ENCODE measurements at regions not wholly inside any gene's neighbourhood (a gene's known extent, or its start where the extent isn't known, plus 50 kb on each side); places are given as distances from the start of the nearest gene placed in this dataset.

DNA sequence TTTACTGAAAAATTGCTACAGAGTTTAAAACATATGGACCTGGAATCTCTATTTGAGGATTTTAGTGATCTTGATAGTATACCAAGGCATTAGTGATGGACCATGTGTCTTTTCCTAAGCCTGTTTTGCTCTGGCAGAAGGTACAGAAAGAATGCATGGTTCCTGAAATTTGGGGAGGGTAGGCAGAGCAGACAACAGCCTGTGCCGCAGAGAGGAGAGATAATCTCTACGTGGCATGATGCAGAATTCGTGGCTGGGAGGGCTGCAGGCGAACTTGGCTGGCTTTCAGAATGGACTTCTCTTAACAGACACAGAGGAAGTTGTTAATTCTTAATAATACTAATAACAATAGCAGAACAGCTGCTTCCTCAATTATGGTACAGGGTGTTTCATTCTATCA lies 137.5 kb upstream of the FOXB1 start:
- DNase-seq: no peak
- Histone ChIP-seq H3K4me1 (ENCODE audit: insufficient read depth, low read length) (peaks cover 4% of the 10 kb centered on the region; the same call in 1 of the 2 replicates), H4K5ac (ENCODE audit: insufficient read length, low read depth, low read length) (no peak overlapping the region), H2AFZ (ENCODE audit: low read length) (no peak overlapping the region), H3K4ac (ENCODE audit: low read depth, low read length) (no peak overlapping the region), H3K79me2 (ENCODE audit: insufficient read depth, low read length) (no peaks in the 10 kb centered on the region), H3K27me3 (ENCODE audit: insufficient read depth, low read length) (no peaks in the 10 kb centered on the region), H3K18ac (ENCODE audit: insufficient read length, low read depth, low read length) (no peak overlapping the region), H3K4me2 (ENCODE audit: insufficient read depth, insufficient read length, low read length) (no peak overlapping the region), H2AK5ac (ENCODE audit: insufficient read length, low read length) (no peak overlapping the region), H3K9me3 (ENCODE audit: control insufficient read depth, low read depth, low read length) (no peaks in the 10 kb centered on the region), H3T11ph (ENCODE audit: low read length) (no peak overlapping the region), H3K23ac (ENCODE audit: insufficient read length, low read depth, low read length) (no peak overlapping the region), H3K56ac (ENCODE audit: insufficient read length, low read depth, low read length) (no peak overlapping the region), H3K79me1 (ENCODE audit: insufficient read depth, low read depth, low read length, poor library complexity, severe bottlenecking) (no peaks in the 10 kb centered on the region), H4K20me1 (ENCODE audit: control insufficient read depth, insufficient read depth, insufficient read length) (no peaks in the 10 kb centered on the region), H4K91ac (ENCODE audit: insufficient read length, low read depth, low read length) (no peak overlapping the region), H3K9ac (ENCODE audit: extremely low read depth, insufficient read length, low read length) (no peak overlapping the region), H3K14ac (ENCODE audit: insufficient read depth, low read length) (no peak overlapping the region), H3K27ac (ENCODE audit: insufficient read length, low read depth, low read length) (no peak overlapping the region), H2BK5ac (ENCODE audit: insufficient read length, low read length) (no peak overlapping the region), H2BK15ac (ENCODE audit: low read depth, low read length) (no peak overlapping the region), H4K8ac (replicated peaks; ENCODE audit: insufficient read length, low read depth, low read length) (no peak overlapping the region), H3K23me2 (ENCODE audit: insufficient read length, low read depth, low read length, poor library complexity, severe bottlenecking) (no peaks in the 10 kb centered on the region), H2BK120ac (ENCODE audit: low read depth, low read length, poor library complexity, severe bottlenecking) (no peak overlapping the region), H2BK12ac (ENCODE audit: insufficient read length, low read depth, low read length) (no peak overlapping the region), H2BK20ac (ENCODE audit: low read depth, low read length, poor library complexity, severe bottlenecking) (no peak overlapping the region)
- H3K27ac Mint-ChIP-seq: no peak overlapping the region
- H3K4me1 Mint-ChIP-seq: peaks cover 12 to 13% of the 10 kb centered on the region in 2 experiments
- H3K9me3 Mint-ChIP-seq: no peaks in the 10 kb centered on the region
- TF ChIP-seq CTCF (conservative IDR thresholded peaks at IDR 0.05): no peak
- H3K36me3 Mint-ChIP-seq (ENCODE audit: insufficient read depth in 1 of 3, low read depth in 3 of 3): no peaks in the 10 kb centered on the region
- H3K4me3 Mint-ChIP-seq: no peak overlapping the region
- WGBS (ENCODE audit: extremely low coverage, insufficient read length, low lambda C conversion rate): no CpG with 5 or more reads among the region's 4 CpGs
- H3K27me3 Mint-ChIP-seq (ENCODE audit: low read depth): peaks cover 3% of the 10 kb centered on the region; the same call in 1 of the 2 replicates

Measured in H9 (cell line).